ENCODE measurements at regions not wholly inside any gene's neighbourhood (a gene's known extent, or its start where the extent isn't known, plus 50 kb on each side); places are given as distances from the start of the nearest gene placed in this dataset.
"Not testable (repeated sequence)": the region's sequence is repeated elsewhere in the genome, so short reads cannot be mapped to it uniquely, and the experiment has no call there.

DNA sequence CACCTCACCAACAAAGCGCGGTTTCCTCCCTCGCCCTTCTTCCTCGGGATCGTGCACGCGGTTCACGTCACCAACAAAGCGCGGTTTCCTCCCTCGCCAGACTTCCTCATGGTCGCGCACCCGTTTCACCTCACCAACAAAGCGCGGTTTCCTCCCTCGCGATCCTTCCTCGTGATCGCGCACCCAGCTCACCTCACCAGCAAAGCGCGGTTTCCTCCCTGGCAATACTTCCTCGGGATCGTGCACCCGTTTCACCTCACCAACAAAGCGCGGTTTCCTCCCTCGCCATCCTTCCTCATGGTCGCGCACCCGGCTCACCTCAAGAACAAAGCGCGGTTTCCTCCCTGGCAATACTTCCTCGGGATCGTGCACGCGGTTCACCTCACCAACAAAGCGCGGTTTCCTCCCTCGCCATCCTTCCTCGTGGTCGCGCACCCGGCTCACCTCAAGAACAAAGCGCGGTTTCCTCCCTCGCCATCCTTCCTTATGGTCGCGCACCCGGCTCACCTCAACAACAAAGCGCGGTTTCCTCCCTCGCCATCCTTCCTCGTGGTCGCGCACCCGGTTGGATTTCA, 565.9 kb upstream of the PFKP start:
- not testable (repeated sequence) for TF ChIP-seq ZNF274 (IDR thresholded peaks at IDR 0.05; ENCODE audit: low read depth, low read length); SUZ12 (IDR thresholded peaks at IDR 0.05; ENCODE audit: extremely low read depth, insufficient read depth, insufficient read length); YY1 (IDR thresholded peaks at IDR 0.05; ENCODE audit: insufficient read depth, insufficient read length)

Data from NT2/D1 (cell line).